Cardiac fibroblast (primary cell): ENCODE measurements at regions not wholly inside any gene's neighbourhood (a gene's known extent, or its start where the extent isn't known, plus 50 kb on each side); places are given as distances from the start of the nearest gene placed in this dataset.

Experiments used
- DNase-seq, 2 donors: peaks; one replicate each; pipeline versions ENCODE4 v3.0.0 to v3.0.0-alpha.2; 2010; ENCODE audit warnings: low read depth in 2 of 2
- H3K4me3 ChIP-seq, 2 donors: replicated peaks in 1 of 2; 1 replicate in 1 of 2; 2 replicates in 1 of 2; pipeline ENCODE4 v1.5.1; 2011; ENCODE audit warnings: low read depth in 2 of 2, low read length in 2 of 2, mild to moderate bottlenecking in 2 of 2, moderate library complexity in 1 of 2
- TF ChIP-seq, protein P1 (sequence below): IDR thresholded peaks from one replicate; pipeline ENCODE4 v1.5.1; 2011; ENCODE audit warnings: low read depth, mild to moderate bottlenecking, low read length, inconsistent platforms

DNA sequence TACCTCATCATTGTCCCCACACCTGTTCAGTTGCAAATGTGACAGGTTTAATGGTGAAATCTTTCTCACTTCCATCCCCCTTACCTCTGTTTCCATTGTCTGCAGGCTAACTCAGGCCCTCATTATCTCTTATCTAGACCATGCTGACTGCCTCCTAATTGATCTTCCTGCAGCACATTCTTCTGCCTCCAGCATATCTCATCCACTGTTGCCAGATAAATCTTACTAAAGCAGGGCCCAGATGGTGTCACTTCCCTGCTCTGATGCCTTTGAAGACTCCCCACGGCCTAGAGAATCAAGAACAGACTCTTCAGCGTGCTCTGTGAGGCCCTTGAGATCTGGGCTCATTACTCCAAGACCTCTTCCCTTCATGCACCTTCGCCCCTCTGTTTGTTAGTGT, 230.1 kb downstream of the DUSP10 start:
- TF ChIP-seq, protein P1, sequence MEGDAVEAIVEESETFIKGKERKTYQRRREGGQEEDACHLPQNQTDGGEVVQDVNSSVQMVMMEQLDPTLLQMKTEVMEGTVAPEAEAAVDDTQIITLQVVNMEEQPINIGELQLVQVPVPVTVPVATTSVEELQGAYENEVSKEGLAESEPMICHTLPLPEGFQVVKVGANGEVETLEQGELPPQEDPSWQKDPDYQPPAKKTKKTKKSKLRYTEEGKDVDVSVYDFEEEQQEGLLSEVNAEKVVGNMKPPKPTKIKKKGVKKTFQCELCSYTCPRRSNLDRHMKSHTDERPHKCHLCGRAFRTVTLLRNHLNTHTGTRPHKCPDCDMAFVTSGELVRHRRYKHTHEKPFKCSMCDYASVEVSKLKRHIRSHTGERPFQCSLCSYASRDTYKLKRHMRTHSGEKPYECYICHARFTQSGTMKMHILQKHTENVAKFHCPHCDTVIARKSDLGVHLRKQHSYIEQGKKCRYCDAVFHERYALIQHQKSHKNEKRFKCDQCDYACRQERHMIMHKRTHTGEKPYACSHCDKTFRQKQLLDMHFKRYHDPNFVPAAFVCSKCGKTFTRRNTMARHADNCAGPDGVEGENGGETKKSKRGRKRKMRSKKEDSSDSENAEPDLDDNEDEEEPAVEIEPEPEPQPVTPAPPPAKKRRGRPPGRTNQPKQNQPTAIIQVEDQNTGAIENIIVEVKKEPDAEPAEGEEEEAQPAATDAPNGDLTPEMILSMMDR: no peak

DNA sequence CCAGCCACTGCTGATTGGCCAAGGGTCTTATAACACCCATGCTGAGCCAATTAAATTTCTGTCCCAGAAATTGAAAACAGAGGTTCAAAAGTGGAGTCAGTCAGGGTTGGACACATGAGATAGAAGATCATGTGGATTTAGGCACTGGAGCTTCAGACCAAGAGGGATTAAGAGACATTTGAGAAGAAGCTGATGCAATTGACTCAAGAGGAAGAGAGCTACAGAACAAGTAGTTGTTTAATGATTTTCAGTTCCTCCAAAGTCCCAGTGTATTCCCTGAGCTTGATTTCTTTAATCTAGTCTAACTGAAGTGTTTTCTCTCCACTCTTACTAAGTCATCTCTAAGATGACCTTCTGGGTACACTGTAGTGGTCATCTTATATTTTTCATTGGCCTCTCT, 227.1 kb downstream of the DUSP10 start:
- H3K4me3 ChIP-seq: no peak overlapping the region
- no peak for DNase-seq
- TF ChIP-seq, protein P1: no peak

More for the DNA sequence above, 230.1 kb downstream of the DUSP10 start:
- no peak for DNase-seq
- no peak overlapping the region for H3K4me3 ChIP-seq

DNA sequence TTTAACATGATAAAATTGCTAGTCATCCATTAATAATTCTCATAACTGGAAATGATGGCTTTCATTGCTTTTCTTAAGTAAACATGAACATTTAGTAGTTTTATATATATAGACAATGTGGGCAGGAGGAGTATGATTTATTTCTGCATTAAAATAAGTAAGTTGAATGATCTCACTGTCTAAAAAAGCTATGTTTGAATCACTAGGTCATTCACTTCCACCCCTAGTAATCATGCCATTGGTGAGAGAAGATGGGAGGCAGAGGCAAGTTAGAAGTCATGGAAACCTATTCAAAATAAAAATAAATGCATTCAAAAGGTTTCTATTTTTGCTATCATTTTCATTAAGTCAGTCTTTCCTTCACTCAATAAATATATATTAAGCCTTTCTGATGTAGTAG, 226.4 kb downstream of the DUSP10 start:
- TF ChIP-seq, protein P1: no peak
- no peak for DNase-seq
- no peak overlapping the region for H3K4me3 ChIP-seq

DNA sequence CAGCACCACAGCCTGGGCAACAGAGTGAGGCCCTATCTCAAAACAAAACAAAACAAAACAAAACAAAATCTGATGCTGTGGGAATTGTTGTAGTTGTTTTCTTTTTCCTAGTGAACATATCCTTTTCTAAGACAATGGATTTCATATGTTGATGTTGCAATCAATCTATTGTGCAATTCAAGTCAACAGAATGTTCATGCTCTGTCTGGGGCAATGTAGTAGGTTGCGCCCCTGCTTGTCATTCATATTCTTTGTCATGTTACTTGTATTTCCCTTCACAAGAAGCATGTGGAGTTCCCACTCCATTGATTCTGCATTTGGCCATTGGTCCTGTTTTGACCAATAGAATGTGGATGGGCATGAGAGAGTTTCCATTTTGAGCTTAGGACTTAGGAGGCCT, 223.9 kb downstream of the DUSP10 start:
- TF ChIP-seq, protein P1: no peak
- H3K4me3 ChIP-seq: no peak overlapping the region
- peak; percentile 74 to 91 for DNase-seq

DNA sequence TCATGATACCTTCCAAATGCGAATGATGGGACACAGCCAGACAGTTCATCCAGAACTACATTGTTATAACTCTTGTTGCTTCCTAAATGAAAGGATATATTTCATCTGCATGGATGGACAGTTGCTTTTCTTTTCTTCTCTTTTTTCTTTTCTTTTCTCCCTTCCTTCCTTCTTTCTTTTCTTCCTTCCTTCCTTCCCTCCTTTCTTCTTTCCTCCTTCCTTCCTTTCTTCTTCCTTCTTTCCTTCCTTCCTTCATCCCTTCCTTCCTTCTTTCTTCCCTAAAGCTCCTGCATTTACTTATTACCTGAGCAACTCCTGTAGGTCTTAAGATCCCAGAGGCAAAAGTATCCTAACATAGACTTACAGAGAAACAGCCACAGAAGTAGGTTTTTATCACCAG, 221.6 kb downstream of the DUSP10 start:
- H3K4me3 ChIP-seq: no peak overlapping the region
- TF ChIP-seq, protein P1: no peak
- DNase-seq: no peak

DNA sequence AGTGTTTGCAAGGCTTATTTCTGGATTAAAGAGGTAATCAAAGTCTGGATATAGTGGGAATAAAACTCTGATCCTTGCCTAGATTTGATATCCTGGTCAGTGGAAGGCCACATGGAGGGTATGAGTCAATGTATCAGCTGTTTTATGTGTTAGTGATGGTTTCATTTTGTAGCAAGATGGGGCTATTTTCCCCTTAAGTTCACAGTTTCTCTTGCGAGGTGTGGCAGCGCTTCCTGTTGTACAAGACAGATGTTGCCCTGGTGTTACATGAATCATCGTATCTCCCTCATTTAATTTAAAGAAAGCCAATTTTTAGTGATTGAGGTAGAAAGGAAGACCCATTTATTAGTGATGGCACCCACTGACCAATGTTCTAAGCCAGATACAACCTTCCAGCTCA, 220.2 kb downstream of the DUSP10 start:
- TF ChIP-seq, protein P1: no peak
- no peak for DNase-seq

DNA sequence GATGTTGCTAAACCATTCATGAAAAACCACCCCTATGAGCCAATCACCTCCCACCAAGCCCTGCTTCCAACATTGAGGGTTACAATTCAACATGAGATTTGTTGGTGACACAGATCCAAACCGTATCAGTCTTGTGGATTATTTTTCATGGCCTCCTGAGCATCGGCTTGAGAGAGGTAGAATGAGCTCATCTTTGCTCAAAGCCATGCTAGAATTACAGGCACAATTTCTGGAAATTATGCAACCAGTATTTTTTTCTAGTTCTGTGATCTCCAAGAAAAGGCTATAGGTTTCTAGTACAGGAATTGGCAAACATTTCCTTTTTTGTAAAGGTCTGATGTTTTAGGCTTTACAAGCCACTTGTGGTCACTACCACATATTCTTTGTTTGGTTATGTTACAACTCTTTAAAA, 219.4 kb downstream of the DUSP10 start:
- TF ChIP-seq, protein P1: no peak
- no peak overlapping the region for H3K4me3 ChIP-seq
- DNase-seq: peak in 1 of 2 donors; percentile 29

More for the DNA sequence above, 220.2 kb downstream of the DUSP10 start:
- H3K4me3 ChIP-seq: no peak overlapping the region
